Vagina (tissue), 2 donors: ENCODE measurements at regions not wholly inside any gene's neighbourhood (a gene's known extent, or its start where the extent isn't known, plus 50 kb on each side); places are given as distances from the start of the nearest gene placed in this dataset.

Experiments used
- CTCF ChIP-seq, 3 experiments: fragments of 450-650 bp in 2 of 3; fragments of 200-600 bp in 1 of 3; sonication (generic) in 1 of 3; IDR thresholded peaks; one replicate each; pipeline ENCODE4 v1.5.1; 2017 to 2019; ENCODE audit warnings: antibody characterized with exemption in 3 of 3, mild to moderate bottlenecking in 2 of 3, moderate library complexity in 2 of 3
- POLR2A ChIP-seq, 2 donors: fragments of 450-650 bp; IDR thresholded peaks; one replicate each; pipeline ENCODE4 v1.6.1; 2017; ENCODE audit warnings: antibody characterized with exemption in 2 of 2, mild to moderate bottlenecking in 2 of 2, moderate library complexity in 2 of 2
- POLR2AphosphoS5 ChIP-seq, 2 donors: sonication (generic); formaldehyde crosslinking; IDR thresholded peaks; one replicate each; pipeline ENCODE4 v1.9.0; 2017; ENCODE audit warnings: antibody characterized with exemption in 2 of 2, mild to moderate bottlenecking in 2 of 2, low read depth in 1 of 2; ENCODE audit not compliant: insufficient read depth in 1 of 2

DNA sequence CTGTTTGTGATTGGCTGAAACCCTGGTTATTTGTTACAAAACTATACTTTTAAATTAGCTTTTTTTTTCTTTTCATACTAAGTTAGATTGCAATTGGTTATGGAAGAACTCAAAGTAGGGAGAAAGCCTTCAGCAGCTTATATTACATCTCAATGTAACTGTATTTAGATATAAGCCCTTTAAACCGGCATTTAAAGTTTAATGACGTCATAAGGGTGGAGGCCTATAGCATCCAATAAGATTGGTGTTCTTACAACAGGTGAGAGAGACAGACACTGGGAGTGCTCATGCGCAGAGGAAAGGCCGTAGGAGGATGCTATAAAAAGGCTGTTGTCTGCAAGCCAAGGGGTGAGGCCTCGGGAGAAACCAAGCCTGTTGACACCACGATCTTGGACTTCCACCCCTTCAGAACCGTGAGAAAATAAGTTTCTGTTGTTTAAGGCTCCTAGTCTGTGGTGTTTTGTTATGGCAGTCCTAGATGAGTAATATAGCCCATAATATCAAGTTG, 1198.8 kb upstream of the SPRY2 start:
- no peak for TF ChIP-seq CTCF (IDR thresholded peaks at IDR 0.05)
- no peak for TF ChIP-seq POLR2A (IDR thresholded peaks at IDR 0.05)
- TF ChIP-seq POLR2AphosphoS5 (IDR thresholded peaks at IDR 0.05; ENCODE audit: insufficient read depth in 1 of 2, low read depth in 1 of 2): no peak
